Psoas muscle (tissue), 7 donors: ENCODE measurements at regions not wholly inside any gene's neighbourhood (a gene's known extent, or its start where the extent isn't known, plus 50 kb on each side); places are given as distances from the start of the nearest gene placed in this dataset.

Experiments used
- ATAC-seq, 4 donors: fragments of 200-7000 bp; cut with Tn5 transposase; one replicate each; pipeline ENCODE4 v1.9.1; 2020; ENCODE audit warnings: moderate library complexity in 3 of 4, mild to moderate bottlenecking in 2 of 4
- DNase-seq, 2 donors: peaks; one replicate each; pipeline ENCODE4 v3.0.0-alpha.2; 2020
- H3K27ac ChIP-seq: fragments of 200-600 bp; one replicate; pipeline ENCODE4 v1.8.0; 2022
- H3K27me3 ChIP-seq, 3 donors: fragments of 200-600 bp in 1 of 3; one replicate each; pipeline versions ENCODE4 v1.6.1 to v1.8.0; 2013 to 2022; ENCODE audit warnings: low read length in 2 of 3, mild to moderate bottlenecking in 2 of 3, moderate library complexity in 1 of 3; ENCODE audit not compliant: insufficient read depth in 3 of 3
- H3K36me3 ChIP-seq, 2 donors: fragments of 200-600 bp in 1 of 2; one replicate each; pipeline versions ENCODE4 v1.6.1 to v1.8.0; 2013 to 2022; ENCODE audit warnings: low read depth in 1 of 2, mild to moderate bottlenecking in 1 of 2, moderate library complexity in 1 of 2; ENCODE audit not compliant: insufficient read depth in 1 of 2
- H3K4me1 ChIP-seq: fragments of 200-600 bp; one replicate; pipeline ENCODE4 v1.8.0; 2022
- H3K4me3 ChIP-seq: fragments of 200-600 bp; one replicate; pipeline ENCODE4 v1.8.0; 2022; ENCODE audit warnings: mild to moderate bottlenecking
- H3K9me3 ChIP-seq: fragments of 200-600 bp; one replicate; pipeline ENCODE4 v1.8.0; 2022
- WGBS, 3 donors: extraction: QIAGEN DNeasy Blood & Tissue Kit; methylation state at CpG; one replicate each; pipeline versions ENCODE4 v1.1.6 to v1.1.7; 2013; 5-methylcytosine and 5-hydroxymethylcytosine counted together
- intact Hi-C, 2 donors: fragments of 100-400 bp; cut with DNase I; formaldehyde crosslinking; loops; one replicate each; pipeline versions ENCODE4 v1.11.0 to v1.14.2; 2022
- TF ChIP-seq, protein P1 (sequence below): fragments of 200-600 bp; IDR thresholded peaks from one replicate; pipeline ENCODE4 v1.8.0; 2022; ENCODE audit warnings: antibody characterized with exemption
- donor health status: healthy with polysubstance abuse.
- donor health status: DM: no; HTN: no; CAD: no; lungs with moderate emphysema.
- donor health status: Bipolar disorder and iron deficiency.
- donor health status: healthy.
- donor health status: DM: yes; HTN: yes; CAD: no.
- donor health status: DM: no; HTN: no; CAD: no.
- donor health status: DM: yes; HTN: yes; CAD: no.

DNA sequence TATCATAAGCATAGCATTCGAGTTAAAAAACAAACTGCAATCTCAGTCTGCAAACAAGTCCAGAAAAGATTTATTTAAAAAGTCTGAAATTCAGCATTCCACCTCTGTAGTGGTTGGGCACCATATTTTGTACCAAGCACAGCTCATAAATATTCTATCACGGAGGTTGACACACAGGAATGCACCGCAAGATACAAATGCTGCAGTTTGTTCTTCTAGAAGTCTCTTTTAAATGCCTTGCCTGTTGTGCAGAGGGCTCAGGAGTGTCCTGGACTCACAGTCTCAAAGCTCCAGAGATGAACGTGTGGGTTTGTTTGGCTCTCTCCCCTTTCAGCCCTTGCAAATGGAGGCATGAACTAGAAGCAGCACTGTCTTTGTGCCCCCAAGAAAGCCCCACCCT lies 212.4 kb upstream of the USP24 start:
- no peak for DNase-seq
- H3K27me3 ChIP-seq, result peaks cover 0 to 2% (median 0%) of the 10 kb centered on the region in 3 donors
- H3K36me3 ChIP-seq, result no peaks in the 10 kb centered on the region
- TF ChIP-seq, protein P1, sequence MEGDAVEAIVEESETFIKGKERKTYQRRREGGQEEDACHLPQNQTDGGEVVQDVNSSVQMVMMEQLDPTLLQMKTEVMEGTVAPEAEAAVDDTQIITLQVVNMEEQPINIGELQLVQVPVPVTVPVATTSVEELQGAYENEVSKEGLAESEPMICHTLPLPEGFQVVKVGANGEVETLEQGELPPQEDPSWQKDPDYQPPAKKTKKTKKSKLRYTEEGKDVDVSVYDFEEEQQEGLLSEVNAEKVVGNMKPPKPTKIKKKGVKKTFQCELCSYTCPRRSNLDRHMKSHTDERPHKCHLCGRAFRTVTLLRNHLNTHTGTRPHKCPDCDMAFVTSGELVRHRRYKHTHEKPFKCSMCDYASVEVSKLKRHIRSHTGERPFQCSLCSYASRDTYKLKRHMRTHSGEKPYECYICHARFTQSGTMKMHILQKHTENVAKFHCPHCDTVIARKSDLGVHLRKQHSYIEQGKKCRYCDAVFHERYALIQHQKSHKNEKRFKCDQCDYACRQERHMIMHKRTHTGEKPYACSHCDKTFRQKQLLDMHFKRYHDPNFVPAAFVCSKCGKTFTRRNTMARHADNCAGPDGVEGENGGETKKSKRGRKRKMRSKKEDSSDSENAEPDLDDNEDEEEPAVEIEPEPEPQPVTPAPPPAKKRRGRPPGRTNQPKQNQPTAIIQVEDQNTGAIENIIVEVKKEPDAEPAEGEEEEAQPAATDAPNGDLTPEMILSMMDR, result no peak
- no peaks in the 10 kb centered on the region for H3K4me1 ChIP-seq
- no peak for ATAC-seq
- 68 to 85% (median 79%) methylated on average over 4 of the region's 4 CpGs for WGBS, 3 donors
- H3K4me3 ChIP-seq, result no peak overlapping the region
- H3K9me3 ChIP-seq, result no peaks in the 10 kb centered on the region
- no peak overlapping the region for H3K27ac ChIP-seq
- intact Hi-C loops, result no loop called here

- ATAC-seq, result no peak
- no peak overlapping the region for H3K27ac ChIP-seq
- H3K4me1 ChIP-seq, result no peaks in the 10 kb centered on the region
- H3K4me3 ChIP-seq, result no peak overlapping the region
- intact Hi-C loops, result no loop called here
- TF ChIP-seq, protein P1, result no peak
- DNase-seq, result no peak
- no peaks in the 10 kb centered on the region for H3K36me3 ChIP-seq
- H3K9me3 ChIP-seq, result peaks cover 7% of the 10 kb centered on the region
- 88 to 91% (median 91%) methylated on average over 2 of the region's 2 CpGs for WGBS, 3 donors
- H3K27me3 ChIP-seq, result peaks cover 0 to 2% (median 0%) of the 10 kb centered on the region in 3 donors
Observed at GRCh38 chr1:55426619-55427018, 211.5 kb upstream of the USP24 start.

GRCh38 chr1:55426156-55426555 lies 211.0 kb upstream of the USP24 start:
- DNase-seq (no peak), ATAC-seq (no peak)
- TF ChIP-seq, protein P1, result no peak
- no peaks in the 10 kb centered on the region for H3K4me1 ChIP-seq
- intact Hi-C loops, result no loop called here
- peaks cover 7% of the 10 kb centered on the region for H3K9me3 ChIP-seq
- H3K27ac ChIP-seq, result no peak overlapping the region
- WGBS, 3 donors, result 76 to 84% (median 79%) methylated on average over 5 of the region's 5 CpGs
- H3K36me3 ChIP-seq, result no peaks in the 10 kb centered on the region
- H3K4me3 ChIP-seq, result no peak overlapping the region
- peaks cover 0 to 2% (median 0%) of the 10 kb centered on the region in 3 donors for H3K27me3 ChIP-seq

- Histone ChIP-seq H3K4me1 (no peaks in the 10 kb centered on the region), H3K27me3 (peaks cover 0 to 2% (median 0%) of the 10 kb centered on the region in 3 donors), H3K4me3 (no peak overlapping the region), H3K9me3 (peaks cover 7% of the 10 kb centered on the region), H3K27ac (no peak overlapping the region), H3K36me3 (no peaks in the 10 kb centered on the region)
- no peak for ATAC-seq
- intact Hi-C loops, result no loop called here
- 95 to 98% (median 97%) methylated on average over 9 of the region's 9 CpGs for WGBS, 3 donors
- TF ChIP-seq, protein P1, result no peak
- no peak for DNase-seq
Observed at GRCh38 chr1:55425310-55425930, 210.3 kb upstream of the USP24 start.

GRCh38 chr1:55423376-55423775 lies 208.2 kb upstream of the USP24 start:
- no peak overlapping the region for H3K27ac ChIP-seq
- DNase-seq (no peak), ATAC-seq (no peak)
- no peaks in the 10 kb centered on the region for H3K36me3 ChIP-seq
- intact Hi-C loops, result no loop called here
- H3K4me1 ChIP-seq, result no peaks in the 10 kb centered on the region
- no peak overlapping the region for H3K4me3 ChIP-seq
- 65 to 80% (median 78%) methylated on average over 1 of the region's 1 CpG for WGBS, 3 donors
- TF ChIP-seq, protein P1, result no peak
- peaks cover 7% of the 10 kb centered on the region for H3K9me3 ChIP-seq
- H3K27me3 ChIP-seq, result peaks cover 0 to 2% (median 0%) of the 10 kb centered on the region in 3 donors
